ENCODE measurements at regions not wholly inside any gene's neighbourhood (a gene's known extent, or its start where the extent isn't known, plus 50 kb on each side); places are given as distances from the start of the nearest gene placed in this dataset.
A peak's percentile ranks its signal among the peaks of the same experiment; 100 is the strongest.
"Not testable (repeated sequence)": the region's sequence is repeated elsewhere in the genome, so short reads cannot be mapped to it uniquely, and the experiment has no call there.

- TF ChIP-seq, protein P1, sequence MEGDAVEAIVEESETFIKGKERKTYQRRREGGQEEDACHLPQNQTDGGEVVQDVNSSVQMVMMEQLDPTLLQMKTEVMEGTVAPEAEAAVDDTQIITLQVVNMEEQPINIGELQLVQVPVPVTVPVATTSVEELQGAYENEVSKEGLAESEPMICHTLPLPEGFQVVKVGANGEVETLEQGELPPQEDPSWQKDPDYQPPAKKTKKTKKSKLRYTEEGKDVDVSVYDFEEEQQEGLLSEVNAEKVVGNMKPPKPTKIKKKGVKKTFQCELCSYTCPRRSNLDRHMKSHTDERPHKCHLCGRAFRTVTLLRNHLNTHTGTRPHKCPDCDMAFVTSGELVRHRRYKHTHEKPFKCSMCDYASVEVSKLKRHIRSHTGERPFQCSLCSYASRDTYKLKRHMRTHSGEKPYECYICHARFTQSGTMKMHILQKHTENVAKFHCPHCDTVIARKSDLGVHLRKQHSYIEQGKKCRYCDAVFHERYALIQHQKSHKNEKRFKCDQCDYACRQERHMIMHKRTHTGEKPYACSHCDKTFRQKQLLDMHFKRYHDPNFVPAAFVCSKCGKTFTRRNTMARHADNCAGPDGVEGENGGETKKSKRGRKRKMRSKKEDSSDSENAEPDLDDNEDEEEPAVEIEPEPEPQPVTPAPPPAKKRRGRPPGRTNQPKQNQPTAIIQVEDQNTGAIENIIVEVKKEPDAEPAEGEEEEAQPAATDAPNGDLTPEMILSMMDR (IDR thresholded peaks at IDR 0.05; ENCODE audit: control insufficient read depth, insufficient read depth, low read depth, low read length, missing control alignments), result no peak
- no peak for DNase-seq (ENCODE audit: low read depth)
- H3K4me3 ChIP-seq (ENCODE audit: control insufficient read depth, low read depth, low read length), result no peak overlapping the region
Measured at GRCh38 chr14:106414464-106414863, 888.1 kb downstream of the TMEM121 start.

GRCh38 chr14:106417224-106418049 lies 891.1 kb downstream of the TMEM121 start:
- no peak overlapping the region for H3K4me3 ChIP-seq (ENCODE audit: control insufficient read depth, low read depth, low read length)
- DNase-seq (ENCODE audit: low read depth), result no peak
- TF ChIP-seq, protein P1 (IDR thresholded peaks at IDR 0.05; ENCODE audit: control insufficient read depth, insufficient read depth, low read depth, low read length, missing control alignments), result peak; percentile 49

DNA sequence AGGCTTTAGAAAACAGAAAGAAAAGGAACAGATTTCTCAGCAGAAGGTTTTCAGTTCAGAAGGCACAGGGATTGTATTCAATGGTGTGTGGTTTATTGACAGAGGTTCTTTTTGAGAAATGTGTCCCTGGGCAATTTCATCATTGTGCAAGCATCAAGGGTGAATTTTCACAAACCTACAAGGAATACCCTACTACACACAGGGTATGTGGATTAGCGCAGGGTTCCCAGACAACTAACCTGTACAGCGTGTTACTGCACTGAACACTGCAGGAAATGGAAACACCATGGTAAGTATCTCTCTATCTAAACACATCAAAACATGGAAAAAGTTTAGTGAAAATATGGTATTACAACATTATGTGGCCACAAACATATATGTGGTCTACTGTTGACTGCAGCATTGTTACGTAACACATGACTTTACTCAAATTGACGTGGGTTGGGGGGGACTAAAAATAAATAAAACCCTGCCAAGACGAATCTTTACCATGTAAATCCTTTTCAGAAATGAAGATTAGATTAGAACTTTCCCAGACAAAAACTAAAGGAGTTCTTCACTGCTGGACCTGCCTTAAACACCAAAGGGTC lies 893.1 kb downstream of the TMEM121 start:
- TF ChIP-seq, protein P1 (IDR thresholded peaks at IDR 0.05; ENCODE audit: control insufficient read depth, insufficient read depth, low read depth, low read length, missing control alignments), result no peak
- H3K4me3 ChIP-seq (ENCODE audit: control insufficient read depth, low read depth, low read length), result no peak overlapping the region
- DNase-seq (ENCODE audit: low read depth), result no peak

- not testable (repeated sequence) for H3K4me3 ChIP-seq (ENCODE audit: control insufficient read depth, low read depth, low read length); DNase-seq (ENCODE audit: low read depth)
Measured at GRCh38 chr14:106421431-106422033, 895.1 kb downstream of the TMEM121 start.

DNA sequence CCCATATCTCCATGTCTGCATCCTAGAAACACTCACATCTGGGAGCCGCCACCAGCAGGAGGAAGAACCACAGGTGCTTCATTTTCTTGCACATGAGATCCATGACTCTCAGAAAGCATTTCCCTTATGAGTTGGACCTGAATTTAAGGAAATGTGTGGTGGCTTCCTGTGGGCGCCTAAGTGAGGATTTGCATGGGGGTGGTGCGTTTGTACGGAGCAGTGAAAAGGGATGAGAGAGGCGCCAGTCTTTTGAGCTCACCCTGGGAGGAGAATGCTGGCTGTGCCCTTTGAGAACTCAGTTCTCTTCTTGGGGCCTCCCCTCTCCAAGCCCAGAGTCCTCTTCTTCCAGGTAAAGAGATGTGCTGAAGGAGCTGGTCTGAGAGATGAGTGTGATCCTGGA lies 895.7 kb downstream of the TMEM121 start:
- no peak for DNase-seq (ENCODE audit: low read depth)
- no peak overlapping the region for H3K4me3 ChIP-seq (ENCODE audit: control insufficient read depth, low read depth, low read length)
- TF ChIP-seq, protein P1 (IDR thresholded peaks at IDR 0.05; ENCODE audit: control insufficient read depth, insufficient read depth, low read depth, low read length, missing control alignments), result no peak

DNA sequence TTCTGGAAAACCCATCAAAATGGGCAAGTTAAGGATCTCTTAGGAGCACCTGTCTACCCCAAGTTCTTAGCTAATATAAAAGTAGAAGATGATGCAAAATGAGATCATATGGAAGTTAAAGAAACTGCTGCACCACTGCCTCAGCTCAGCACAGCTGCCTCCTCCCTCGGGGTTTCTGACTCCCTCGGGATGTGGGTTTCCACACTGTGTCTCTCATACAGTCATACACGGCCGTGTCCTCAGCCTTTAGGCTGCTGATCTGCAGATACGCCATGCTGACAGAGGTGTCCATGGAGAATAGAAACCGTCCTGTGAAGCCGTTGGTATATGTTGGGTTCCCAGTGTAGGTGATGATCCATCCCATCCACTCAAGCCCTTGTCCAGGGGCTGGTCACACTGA lies 898.8 kb downstream of the TMEM121 start:
- not testable (repeated sequence) for DNase-seq (ENCODE audit: low read depth); H3K4me3 ChIP-seq (ENCODE audit: control insufficient read depth, low read depth, low read length)

GRCh38 chr14:106436310-106436905 lies 910.0 kb downstream of the TMEM121 start:
- DNase-seq (ENCODE audit: low read depth), result no peak
- TF ChIP-seq, protein P1 (IDR thresholded peaks at IDR 0.05; ENCODE audit: control insufficient read depth, insufficient read depth, low read depth, low read length, missing control alignments), result no peak
- H3K4me3 ChIP-seq (ENCODE audit: control insufficient read depth, low read depth, low read length), result no peak overlapping the region
